ENCODE measurements at regions not wholly inside any gene's neighbourhood (a gene's known extent, or its start where the extent isn't known, plus 50 kb on each side); places are given as distances from the start of the nearest gene placed in this dataset.
"Not testable (repeated sequence)": the region's sequence is repeated elsewhere in the genome, so short reads cannot be mapped to it uniquely, and the experiment has no call there.

DNA sequence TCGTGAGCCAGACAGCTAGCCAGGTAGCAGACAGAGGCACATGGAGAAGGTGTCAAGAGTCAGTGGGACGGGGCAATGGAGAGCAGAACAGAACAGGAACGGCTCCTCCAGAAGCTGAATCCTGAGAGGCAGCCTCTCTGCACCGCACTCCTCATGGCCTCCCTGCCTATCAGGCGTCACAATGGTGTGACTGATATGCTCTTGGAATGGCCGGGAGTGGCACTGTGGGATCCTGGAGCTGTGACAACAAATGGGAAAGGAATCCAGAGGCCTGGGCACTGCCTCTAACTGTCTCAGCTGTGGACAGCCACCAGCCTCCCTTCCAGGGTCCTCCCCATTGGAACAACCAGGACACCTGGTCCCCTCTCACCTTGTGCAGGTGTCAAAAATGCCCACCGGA is 89.1 kb upstream of the ID2 start:
- DNase-seq = no peak

DNA sequence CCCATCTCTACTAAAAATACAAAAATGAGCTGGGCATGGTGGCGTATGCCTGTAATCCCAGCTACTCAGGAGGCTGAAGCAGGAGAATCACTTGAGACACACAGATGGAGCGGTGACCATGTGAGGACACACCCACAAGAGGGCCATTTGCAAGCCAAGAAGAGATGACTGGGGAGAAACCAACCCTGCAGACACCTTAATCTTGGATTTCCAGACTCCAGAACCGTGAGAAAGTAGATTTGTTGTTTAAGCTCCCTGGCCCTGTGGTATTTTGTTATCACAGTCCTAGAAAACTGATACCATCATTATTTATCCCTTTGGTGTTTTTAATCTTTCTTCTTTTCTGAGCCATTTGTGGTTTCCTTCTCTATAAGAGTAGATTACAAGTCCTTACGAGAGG is 88.6 kb upstream of the ID2 start:
- no peak for DNase-seq

DNA sequence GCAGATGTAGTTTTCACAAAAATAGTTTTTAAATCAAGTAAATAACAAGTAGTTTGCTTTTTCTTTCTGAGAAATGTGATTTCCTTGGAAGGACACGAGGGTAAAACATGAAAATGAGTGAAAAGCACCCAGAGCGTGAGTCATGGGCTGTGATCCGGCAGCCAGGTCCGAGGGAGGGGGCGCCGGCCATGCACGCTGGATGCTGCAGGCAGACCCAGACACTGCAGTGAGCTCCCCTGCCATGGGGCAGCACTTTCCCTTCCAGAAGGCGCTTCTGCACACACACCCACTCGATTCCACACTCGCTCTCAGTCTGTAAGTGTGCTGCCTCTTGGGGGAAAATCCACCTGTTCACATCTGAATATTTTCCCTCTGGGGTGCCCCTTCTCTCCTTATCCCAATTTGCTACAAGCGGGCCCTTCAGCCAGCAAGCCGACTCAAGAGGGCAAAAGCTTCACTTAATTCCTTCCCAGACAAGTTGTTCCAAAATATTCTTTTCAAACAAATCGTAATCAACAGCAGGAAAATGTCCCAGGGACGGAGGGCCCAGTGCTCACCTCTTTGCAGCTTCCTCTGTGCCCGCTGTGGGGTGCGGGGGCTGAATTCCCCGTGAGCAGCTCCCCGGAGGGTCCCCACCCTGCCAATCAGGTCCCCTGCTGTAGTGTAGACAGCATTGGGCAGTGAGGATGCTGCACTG is 87.0 kb upstream of the ID2 start:
- DNase-seq = no peak

DNA sequence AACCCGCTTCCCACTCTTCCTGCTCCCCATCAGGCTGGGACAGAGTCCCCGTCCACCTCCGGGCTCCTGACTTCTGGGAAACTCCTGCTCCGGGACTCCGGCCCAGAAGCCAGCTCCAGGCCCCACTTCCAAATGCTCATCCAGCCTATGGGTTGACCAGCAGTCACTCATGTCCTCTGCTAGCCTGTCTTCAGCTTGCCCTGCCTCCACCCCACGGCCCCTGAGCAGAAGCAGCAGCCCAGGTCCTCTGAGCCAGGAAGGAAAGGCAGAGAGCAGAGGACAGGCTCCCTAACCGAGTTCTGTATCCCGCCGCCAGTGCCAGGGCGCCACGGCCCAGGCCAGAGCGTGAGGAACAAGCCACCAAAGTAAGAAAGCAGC is 86.4 kb upstream of the ID2 start:
- no peak for DNase-seq

GRCh38 chr2:8595811-8596600 is 85.8 kb upstream of the ID2 start:
- DNase-seq = no peak

DNA sequence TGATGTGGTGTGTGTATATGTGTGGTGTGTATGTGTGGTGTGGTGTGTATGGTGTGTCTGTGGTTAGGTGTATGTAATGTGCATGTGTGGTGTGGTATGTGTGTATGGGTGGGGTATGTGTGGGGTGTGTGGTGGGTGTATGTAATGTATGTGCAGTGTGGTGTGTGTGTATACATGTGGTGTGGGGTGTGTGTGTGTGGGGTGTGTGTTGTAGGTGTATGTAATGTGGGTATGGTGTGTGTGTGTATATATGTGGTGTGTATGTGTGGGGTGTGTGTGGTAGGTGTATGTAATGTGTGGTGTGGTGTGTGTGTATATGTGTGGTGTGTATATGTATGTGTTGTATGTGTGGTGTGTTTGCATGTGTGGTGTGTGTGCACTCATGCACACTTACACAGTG is 84.8 kb upstream of the ID2 start:
- no peak for DNase-seq

- DNase-seq = no peak
Observed at GRCh38 chr2:8597559-8598225, 84.2 kb upstream of the ID2 start.

- DNase-seq = no peak
Observed at GRCh38 chr2:8598295-8599165, 83.3 kb upstream of the ID2 start.

DNA sequence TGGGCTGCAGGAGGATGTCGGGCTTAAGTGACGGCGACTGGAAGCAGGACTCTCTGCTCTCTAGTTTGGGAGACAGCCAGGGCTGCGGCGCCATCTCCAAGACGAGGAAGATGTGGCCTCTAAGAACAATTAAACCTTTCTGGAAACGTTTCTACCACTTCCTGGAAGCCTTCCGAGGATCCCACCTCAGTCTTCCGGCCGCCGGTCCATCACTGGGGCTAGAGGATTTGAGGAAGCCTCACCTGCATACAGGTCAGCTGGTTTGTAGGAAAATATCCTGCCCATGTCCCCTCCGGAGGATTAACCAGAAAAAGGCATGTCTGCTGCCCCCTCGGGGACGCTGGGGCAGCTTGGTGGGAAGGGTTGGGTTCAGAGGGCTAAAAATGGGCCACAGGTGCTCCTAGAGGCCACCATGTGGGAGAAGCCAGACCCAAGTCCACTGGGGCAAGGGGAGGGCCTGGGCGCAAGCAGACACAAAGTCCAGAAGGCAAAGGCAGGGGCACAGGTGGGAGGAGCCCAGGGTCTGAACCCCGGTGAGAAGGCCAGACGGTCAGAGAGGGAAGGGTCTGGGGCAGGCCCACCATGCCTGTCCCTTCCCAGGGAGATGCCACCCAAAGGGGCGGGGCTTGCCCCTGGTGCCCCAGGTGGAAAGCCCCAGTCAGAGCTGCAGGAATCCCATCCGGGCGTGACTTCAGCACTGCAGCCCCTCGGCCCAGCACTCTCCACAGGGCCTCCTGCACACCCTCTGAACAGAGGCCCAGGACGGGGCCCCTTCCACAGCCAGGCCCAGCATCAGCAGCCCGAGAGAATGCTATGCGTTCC is 82.2 kb upstream of the ID2 start:
- no peak for DNase-seq

GRCh38 chr2:8600456-8600855 is 81.4 kb upstream of the ID2 start:
- DNase-seq = no peak

DNA sequence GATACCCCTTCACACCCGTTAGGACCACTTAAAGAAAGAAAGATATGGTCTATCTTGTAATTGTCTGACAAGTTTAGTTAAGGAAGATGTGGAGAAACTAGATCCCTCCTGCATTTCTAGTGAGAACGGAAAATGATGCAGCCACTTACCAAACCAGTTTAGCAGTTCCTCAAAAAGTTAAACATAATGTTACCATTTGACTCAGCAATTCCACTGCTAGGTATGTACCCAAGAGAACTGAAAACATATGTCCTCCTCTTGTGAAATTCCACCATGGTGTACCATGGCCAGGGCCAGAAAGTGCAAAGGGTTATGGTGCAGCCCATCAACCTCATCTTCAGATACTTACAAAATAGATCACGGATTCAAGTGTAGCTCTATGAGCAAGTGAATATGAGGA is 79.0 kb upstream of the ID2 start:
- DNase-seq = no peak

DNA sequence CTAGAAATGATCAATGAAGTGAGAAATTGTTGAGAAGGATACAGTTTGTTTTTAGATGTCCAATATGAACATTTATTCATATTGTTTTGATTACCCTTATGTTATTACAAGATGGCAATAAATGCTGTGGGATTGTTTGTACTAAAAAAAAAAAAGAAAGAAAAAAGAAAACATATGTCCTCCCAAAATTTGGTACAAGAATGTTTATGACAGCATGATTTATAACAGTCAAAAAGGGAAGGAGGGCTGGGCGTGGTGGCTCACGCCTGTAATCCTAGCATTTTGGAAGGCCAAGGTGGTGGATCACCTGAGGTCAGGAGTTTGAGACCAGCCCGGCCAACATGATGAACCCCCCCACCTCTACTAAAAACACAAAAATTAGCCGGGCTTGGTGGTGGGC is 78.5 kb upstream of the ID2 start:
- DNase-seq = not testable (repeated sequence)

GRCh38 chr2:8604262-8604661 is 77.6 kb upstream of the ID2 start:
- DNase-seq = no peak

- no peak for DNase-seq
Observed at GRCh38 chr2:8605351-8606065, 76.3 kb upstream of the ID2 start.

GRCh38 chr2:8606226-8606625 is 75.6 kb upstream of the ID2 start:
- no peak for DNase-seq

- no peak for DNase-seq
Observed at GRCh38 chr2:8606649-8607550, 75.0 kb upstream of the ID2 start.

DNA sequence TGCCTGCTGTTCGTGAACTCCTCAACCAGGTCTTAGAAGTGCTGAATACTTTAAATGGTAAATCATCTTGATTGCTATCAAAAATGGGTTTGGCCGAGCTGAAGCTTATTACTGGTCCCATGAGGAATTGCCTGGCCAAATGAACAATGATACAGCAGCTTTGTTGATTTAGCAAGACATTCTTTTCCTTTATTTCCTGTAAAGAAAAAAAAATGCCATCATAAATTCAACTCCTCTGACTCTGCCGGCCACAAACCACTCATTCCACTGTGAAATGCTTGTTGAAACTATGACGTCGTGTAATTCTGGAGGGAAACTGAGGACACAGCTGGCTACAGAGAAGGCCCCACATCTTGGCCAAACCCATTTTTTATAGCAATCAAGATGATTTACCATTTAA is 74.2 kb upstream of the ID2 start:
- no peak for DNase-seq

DNA sequence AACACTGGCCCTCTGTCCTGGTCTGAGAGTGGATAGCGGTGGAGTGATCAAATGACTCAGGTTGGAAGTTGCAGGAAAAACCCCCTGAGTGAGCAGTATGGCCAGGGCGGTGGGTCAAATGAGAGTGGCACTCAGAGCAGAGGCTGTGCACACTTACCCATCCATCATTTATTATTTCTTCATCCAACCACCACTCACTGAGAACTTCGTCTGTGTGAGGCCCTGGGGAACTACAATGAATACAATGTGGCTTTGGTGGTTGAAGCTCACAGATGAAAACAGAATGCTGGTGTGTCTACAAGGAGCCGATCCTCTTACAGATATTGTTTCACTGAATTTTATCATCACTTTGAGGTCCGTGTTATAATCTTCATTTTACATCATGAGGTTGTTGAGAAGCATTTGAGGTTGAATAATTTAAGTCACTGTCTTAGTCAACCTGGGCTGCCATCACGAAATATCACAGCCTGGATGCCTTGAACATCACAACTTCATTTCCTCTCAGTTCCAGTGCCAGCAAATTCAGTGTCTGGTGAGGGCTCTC is 73.4 kb upstream of the ID2 start:
- DNase-seq = no peak

DNA sequence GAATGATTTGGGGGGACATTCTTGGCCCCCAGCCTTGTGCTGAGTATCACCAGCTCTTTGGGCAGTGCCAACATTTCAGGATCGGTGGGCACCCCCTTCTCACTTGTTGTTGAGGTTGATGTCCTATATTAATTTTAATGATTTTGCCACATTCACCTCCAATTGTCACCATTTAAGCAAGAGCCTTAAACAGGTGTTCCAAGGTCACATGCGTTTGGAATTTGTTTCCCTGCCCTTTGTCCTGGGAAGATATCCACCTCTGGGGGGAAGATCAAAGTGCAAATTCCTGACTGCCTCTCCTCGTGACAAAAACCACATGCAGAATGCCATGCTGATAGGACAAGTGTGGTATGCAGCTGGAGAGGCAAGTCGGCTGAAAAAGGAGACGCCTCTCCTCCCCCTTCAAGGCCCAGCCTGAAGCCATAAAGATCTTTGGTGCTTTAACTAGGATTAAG is 72.5 kb upstream of the ID2 start:
- no peak for DNase-seq

GRCh38 chr2:8610775-8611174 is 71.1 kb upstream of the ID2 start:
- DNase-seq = not testable (repeated sequence)

Data from DMS79 treated with DMSO at 0.1 percent for 48 hours (cell line).